HCT116 (cell line): ENCODE measurements at regions not wholly inside any gene's neighbourhood (a gene's known extent, or its start where the extent isn't known, plus 50 kb on each side); places are given as distances from the start of the nearest gene placed in this dataset.

ENCODE experiments used
- ATAC-seq: fragments of 200-7000 bp; cut with Tn5 transposase; 2 replicates; pipeline ENCODE4 v1.9.1; 2020; ENCODE audit warnings: mild to moderate bottlenecking, moderate library complexity
- BruUV-seq: library from RNA; stranded (reverse); fragments of 400-500 nt; replicated peaks from 2 replicates; lab custom pipeline; 2021; lab: Mats Ljungman, UMichigan
- CTCF ChIA-PET: fragments of 300-600 bp; sonication (Branson Sonifier 250); formaldehyde crosslinking; loops from one replicate; lab custom pipeline; 2021; ENCODE audit warnings: antibody characterized with exemption; lab: Charles Lee
- POLR2A ChIA-PET: fragments of 300-600, 350-600 bp; sonication (Branson Sonifier 250); formaldehyde crosslinking; loops from one replicate; lab custom pipeline; 2021; ENCODE audit warnings: antibody characterized with exemption; lab: Charles Lee
- RAD21 ChIA-PET, 2 experiments: fragments of 300-600 bp; sonication (Branson Sonifier 250); formaldehyde crosslinking; loops; one replicate each; lab custom pipeline; 2023; ENCODE audit warnings: low total read pairs in 2 of 2; ENCODE audit not compliant: uncharacterized antibody in 2 of 2, unreplicated experiment in 2 of 2, low non-redundant PET in 1 of 2; lab: Charles Lee
- DNase-seq: peaks from one replicate; pipeline ENCODE4 v3.0.0-alpha.2; 2010; ENCODE audit warnings: low read depth, low spot score
- H2AFZ ChIP-seq: fragments of 200-600 bp; shearing (Covaris generic), sonication (generic); 2 replicates; pipeline ENCODE4 v1.6.1; 2017; ENCODE audit warnings: low read depth, mixed run types, mixed read lengths, antibody characterized with exemption, low read length; ENCODE audit not compliant: poor library complexity, severe bottlenecking
- H3K27ac ChIP-seq: 2 replicates; pipeline ENCODE4 v1.5.1; 2012; ENCODE audit warnings: low read depth, low read length
- H3K27me3 ChIP-seq: fragments of 200-600 bp; sonication (generic); 2 replicates; pipeline ENCODE4 v1.6.1; 2016; ENCODE audit warnings: mixed run types, low read length, mixed read lengths; ENCODE audit not compliant: insufficient read depth
- H3K36me3 ChIP-seq, 2 experiments: fragments of 200-500 bp in 1 of 2; fragments of 200-600 bp in 1 of 2; sonication (Bioruptor generic) in 1 of 2; sonication (generic) in 1 of 2; 2 replicates each; pipeline versions ENCODE4 v1.5.1 to v1.6.1; 2014 to 2016; ENCODE audit warnings: low read length in 2 of 2, inconsistent platforms in 1 of 2, mixed read lengths in 1 of 2, mixed run types in 1 of 2; ENCODE audit not compliant: insufficient read depth in 2 of 2, control insufficient read depth in 1 of 2
- H3K4me1 ChIP-seq, 2 experiments: fragments of 200-600 bp in 1 of 2; sonication (generic) in 1 of 2; 2 replicates each; pipeline versions ENCODE4 v1.5.1 to v1.6.1; 2012 to 2017; ENCODE audit warnings: low read length in 2 of 2, inconsistent platforms in 1 of 2, mild to moderate bottlenecking in 1 of 2, mixed read lengths in 1 of 2, mixed run types in 1 of 2, moderate library complexity in 1 of 2; ENCODE audit not compliant: insufficient read depth in 2 of 2, control insufficient read depth in 1 of 2
- H3K4me2 ChIP-seq: fragments of 200-600 bp; sonication (generic); 2 replicates; pipeline ENCODE4 v1.6.1; 2017; ENCODE audit warnings: mixed run types, low read length, mixed read lengths
- H3K4me3 ChIP-seq, 2 experiments: fragments of 200-600 bp in 1 of 2; sonication (generic) in 1 of 2; replicated peaks in 1 of 2; 2 replicates each; pipeline ENCODE4 v1.5.1; 2011 to 2016; ENCODE audit warnings: low read length in 2 of 2, control low read depth in 1 of 2, low read depth in 1 of 2, mild to moderate bottlenecking in 1 of 2, mixed read lengths in 1 of 2, mixed run types in 1 of 2
- H3K79me2 ChIP-seq: fragments of 200-600 bp; sonication (generic); 2 replicates; pipeline ENCODE4 v1.6.1; 2017; ENCODE audit warnings: mild to moderate bottlenecking, mixed run types, low read length, moderate library complexity, mixed read lengths; ENCODE audit not compliant: insufficient read depth
- H3K9ac ChIP-seq: fragments of 200-600 bp; sonication (generic); 2 replicates; pipeline ENCODE4 v1.6.1; 2016; ENCODE audit warnings: low read length, mixed read lengths
- H3K9me2 ChIP-seq: fragments of 200-600 bp; sonication (generic), shearing (Covaris generic); 2 replicates; pipeline ENCODE4 v1.6.1; 2017; ENCODE audit warnings: mixed run types, mild to moderate bottlenecking, moderate library complexity; ENCODE audit not compliant: insufficient read depth
- H3K9me3 ChIP-seq, 2 experiments: fragments of 200-500 bp in 1 of 2; fragments of 200-600 bp in 1 of 2; sonication (Bioruptor generic) in 1 of 2; sonication (generic) in 1 of 2; 2 replicates each; pipeline ENCODE4 v1.6.1; 2014 to 2017; ENCODE audit warnings: low read length in 2 of 2, mixed read lengths in 2 of 2, inconsistent platforms in 1 of 2, low read depth in 1 of 2, mild to moderate bottlenecking in 1 of 2, mixed run types in 1 of 2, moderate library complexity in 1 of 2; ENCODE audit not compliant: control insufficient read depth in 1 of 2, insufficient read depth in 1 of 2
- H4K20me1 ChIP-seq: fragments of 200-600 bp; sonication (generic), shearing (Covaris generic); 2 replicates; pipeline ENCODE4 v1.6.1; 2017; ENCODE audit warnings: mixed run types, mild to moderate bottlenecking, moderate library complexity; ENCODE audit not compliant: insufficient read depth
- ATF3 ChIP-seq: IDR thresholded peaks from 2 replicates; pipeline ENCODE4 v1.6.1; 2012
- CBX3 ChIP-seq: IDR thresholded peaks from 2 replicates; pipeline ENCODE4 v1.6.1; 2012; ENCODE audit warnings: low read depth
- CTCF ChIP-seq, 3 experiments: fragments of 200-600 bp in 1 of 3; sonication (generic) in 1 of 3; IDR thresholded peaks in 2 of 3; conservative IDR thresholded peaks in 1 of 3; 2 replicates each; pipeline ENCODE4 v1.5.1; 2012 to 2017; ENCODE audit warnings: low read depth in 2 of 3, low read length in 2 of 3, antibody characterized with exemption in 1 of 3, borderline replicate concordance in 1 of 3, control low read depth in 1 of 3, mild to moderate bottlenecking in 1 of 3, mixed read lengths in 1 of 3, mixed run types in 1 of 3, moderate library complexity in 1 of 3; ENCODE audit not compliant: insufficient read depth in 1 of 3
- EGR1 ChIP-seq: IDR thresholded peaks from 2 replicates; pipeline ENCODE4 v1.6.1; 2012; ENCODE audit warnings: low read depth
- EZH2phosphoT487 ChIP-seq: fragments of 200-600 bp; IDR thresholded peaks from 2 replicates; pipeline ENCODE4 v1.6.1; 2018; ENCODE audit warnings: antibody characterized with exemption, borderline replicate concordance
- FOSL1 ChIP-seq: IDR thresholded peaks from 2 replicates; pipeline ENCODE4 v1.6.1; 2012; ENCODE audit warnings: low read depth
- JUND ChIP-seq: IDR thresholded peaks from 2 replicates; pipeline ENCODE4 v1.6.1; 2012
- MAX ChIP-seq: IDR thresholded peaks from 2 replicates; pipeline ENCODE4 v1.6.1; 2012
- POLR2A ChIP-seq: IDR thresholded peaks from 2 replicates; pipeline ENCODE4 v1.7.0; 2011; ENCODE audit warnings: borderline replicate concordance; ENCODE audit not compliant: insufficient read depth, insufficient read length; ENCODE audit errors: extremely low read depth
- POLR2AphosphoS5 ChIP-seq: IDR thresholded peaks from 2 replicates; pipeline ENCODE4 v1.6.1; 2011; ENCODE audit warnings: mild to moderate bottlenecking, low read depth, low read length, moderate library complexity
- SP1 ChIP-seq: IDR thresholded peaks from 2 replicates; pipeline ENCODE4 v1.6.1; 2012; ENCODE audit warnings: low read depth
- SRF ChIP-seq: IDR thresholded peaks from 2 replicates; pipeline ENCODE4 v1.6.1; 2012; ENCODE audit warnings: low read depth
- TCF7L2 ChIP-seq: IDR thresholded peaks from 2 replicates; pipeline ENCODE4 v1.7.0; 2011; ENCODE audit warnings: borderline replicate concordance, inconsistent platforms; ENCODE audit not compliant: insufficient read depth, insufficient read length; ENCODE audit errors: extremely low read depth
- YY1 ChIP-seq: IDR thresholded peaks from 2 replicates; pipeline ENCODE4 v1.6.1; 2011; ENCODE audit warnings: low read length, low read depth, moderate library complexity, mild to moderate bottlenecking; ENCODE audit not compliant: insufficient replicate concordance; ENCODE audit errors: extremely low read depth
- ZBTB33 ChIP-seq: IDR thresholded peaks from 2 replicates; pipeline ENCODE4 v1.6.1; 2011; ENCODE audit warnings: mild to moderate bottlenecking, low read length, moderate library complexity; ENCODE audit not compliant: insufficient replicate concordance; ENCODE audit errors: extremely low read depth
- ZNF274 ChIP-seq: fragments of 200-500 bp; sonication (Bioruptor generic); IDR thresholded peaks from 2 replicates; pipeline ENCODE4 v1.6.1; 2014; ENCODE audit warnings: mild to moderate bottlenecking, low read depth, low read length, inconsistent platforms
- intact Hi-C: fragments of 100-400 bp; cut with micrococcal nuclease; formaldehyde crosslinking; loops from 2 replicates; pipeline ENCODE4 v1.10.0; 2022

GRCh38 chr2:66704786-66705185 lies 269.9 kb downstream of the MEIS1 start (continued):
- TF ChIP-seq CTCF (IDR thresholded peaks at IDR 0.05 in 2 of 3, conservative IDR thresholded peaks at IDR 0.05 in 1 of 3; ENCODE audit: borderline replicate concordance in 1 of 3, insufficient read depth in 1 of 3, low read depth in 2 of 3, low read length in 2 of 3) (no peak), ZBTB33 (no peak), YY1 (no peak), EZH2phosphoT487 (no peak), POLR2AphosphoS5 (no peak), CBX3 (no peak), FOSL1 (no peak)

GRCh38 chr2:66714610-66715009 lies 279.7 kb downstream of the MEIS1 start:
- RAD21 ChIA-PET, result no interaction called here
- H3K9me3 ChIP-seq, result no peaks in the 10 kb centered on the region; a peak in 1 of 4 replicates
- no TSS peak for BruUV-seq
- TF ChIP-seq CTCF (IDR thresholded peaks at IDR 0.05 in 2 of 3, conservative IDR thresholded peaks at IDR 0.05 in 1 of 3; ENCODE audit: borderline replicate concordance in 1 of 3, insufficient read depth in 1 of 3, low read depth in 2 of 3, low read length in 2 of 3), result no peak
- no peak for TF ChIP-seq MAX
- no peak for TF ChIP-seq ATF3
- no peak for TF ChIP-seq ZNF274
- no peak for TF ChIP-seq POLR2A
- TF ChIP-seq SP1, result no peak
- no peak for TF ChIP-seq JUND
- no peak for TF ChIP-seq EGR1
- no peak for TF ChIP-seq TCF7L2
- TF ChIP-seq ZBTB33, result no peak
- no peak for TF ChIP-seq SRF
- TF ChIP-seq FOSL1, result no peak
- no peak for TF ChIP-seq YY1
- TF ChIP-seq POLR2AphosphoS5, result no peak

More at GRCh38 chr2:66714610-66715009, 279.7 kb downstream of the MEIS1 start:
- ATAC-seq (no peak), DNase-seq (no peak)
- POLR2A ChIA-PET, result no interaction called here
- Histone ChIP-seq H2AFZ (no peak overlapping the region), H3K27me3 (no peaks in the 10 kb centered on the region), H3K27ac (no peak overlapping the region), H3K9ac (no peak overlapping the region), H3K4me3 (no peak overlapping the region), H3K4me2 (no peak overlapping the region), H4K20me1 (no peaks in the 10 kb centered on the region), H3K36me3 (no peaks in the 10 kb centered on the region), H3K9me2 (no peaks in the 10 kb centered on the region), H3K79me2 (no peaks in the 10 kb centered on the region), H3K4me1 (no peaks in the 10 kb centered on the region)
- intact Hi-C loops, result no loop called here
- CTCF ChIA-PET, result no interaction called here
